ENCODE measurements at regions not wholly inside any gene's neighbourhood (a gene's known extent, or its start where the extent isn't known, plus 50 kb on each side); places are given as distances from the start of the nearest gene placed in this dataset.

DNA sequence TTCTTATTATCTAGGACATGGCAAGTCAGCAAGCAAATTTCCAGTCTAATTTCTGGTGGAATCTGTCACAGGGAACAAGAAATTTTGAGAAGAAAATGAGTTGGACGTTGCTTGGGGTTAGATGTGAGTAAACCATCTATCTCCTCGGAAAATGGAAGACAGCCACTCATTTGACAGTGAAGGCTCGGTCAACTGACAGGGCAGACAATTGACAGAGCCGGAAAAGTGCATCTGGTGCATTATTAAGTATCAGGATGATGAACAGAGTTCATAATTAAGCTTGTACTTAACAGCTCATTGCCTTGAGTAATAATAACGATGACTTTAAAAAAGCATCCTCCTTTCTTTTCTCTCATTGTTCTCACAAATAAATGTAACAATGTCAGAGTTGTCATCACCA lies 168.4 kb downstream of the MAD2L1 start:
- H3K9me3 ChIP-seq = no peaks in the 10 kb centered on the region
- no peaks in the 10 kb centered on the region for H3K36me3 ChIP-seq (replicated peaks in 1 of 2; ENCODE audit: insufficient read depth in 1 of 2, low read depth in 2 of 2)
- DNase-seq (no peak), ATAC-seq (no peak)
- no peaks in the 10 kb centered on the region for H3K4me1 ChIP-seq
- intact Hi-C loops (cut with DNase I) = no loop called here
- 55 to 68% methylated on average over 5 of the region's 5 CpGs for WGBS, 2 donors
- H3K27ac ChIP-seq = no peak overlapping the region
- TF ChIP-seq POLR2A (IDR thresholded peaks at IDR 0.05) = no peak
- TF ChIP-seq, protein P1, sequence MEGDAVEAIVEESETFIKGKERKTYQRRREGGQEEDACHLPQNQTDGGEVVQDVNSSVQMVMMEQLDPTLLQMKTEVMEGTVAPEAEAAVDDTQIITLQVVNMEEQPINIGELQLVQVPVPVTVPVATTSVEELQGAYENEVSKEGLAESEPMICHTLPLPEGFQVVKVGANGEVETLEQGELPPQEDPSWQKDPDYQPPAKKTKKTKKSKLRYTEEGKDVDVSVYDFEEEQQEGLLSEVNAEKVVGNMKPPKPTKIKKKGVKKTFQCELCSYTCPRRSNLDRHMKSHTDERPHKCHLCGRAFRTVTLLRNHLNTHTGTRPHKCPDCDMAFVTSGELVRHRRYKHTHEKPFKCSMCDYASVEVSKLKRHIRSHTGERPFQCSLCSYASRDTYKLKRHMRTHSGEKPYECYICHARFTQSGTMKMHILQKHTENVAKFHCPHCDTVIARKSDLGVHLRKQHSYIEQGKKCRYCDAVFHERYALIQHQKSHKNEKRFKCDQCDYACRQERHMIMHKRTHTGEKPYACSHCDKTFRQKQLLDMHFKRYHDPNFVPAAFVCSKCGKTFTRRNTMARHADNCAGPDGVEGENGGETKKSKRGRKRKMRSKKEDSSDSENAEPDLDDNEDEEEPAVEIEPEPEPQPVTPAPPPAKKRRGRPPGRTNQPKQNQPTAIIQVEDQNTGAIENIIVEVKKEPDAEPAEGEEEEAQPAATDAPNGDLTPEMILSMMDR (IDR thresholded peaks at IDR 0.05) = no peak
- H3K4me3 ChIP-seq = no peak overlapping the region
- H3K27me3 ChIP-seq = no peaks in the 10 kb centered on the region

DNA sequence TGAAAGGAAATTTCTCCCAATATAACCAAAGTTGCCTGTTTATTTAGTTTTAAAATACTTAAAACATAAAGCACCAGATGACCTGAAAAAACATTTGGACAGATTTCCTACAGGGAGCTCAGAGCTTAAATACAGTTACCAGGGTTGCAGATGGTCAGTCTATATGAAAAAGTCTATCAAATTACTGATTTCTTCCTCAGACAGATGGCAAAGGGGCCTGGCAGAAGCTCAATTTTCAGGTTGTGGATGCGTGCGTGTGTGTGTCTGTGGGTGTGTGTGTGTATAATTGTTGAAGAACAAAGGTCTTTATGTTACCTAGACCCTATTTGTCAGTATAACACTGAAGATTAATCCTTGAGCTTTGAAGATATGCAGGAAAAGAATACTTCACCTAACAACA lies 169.4 kb downstream of the MAD2L1 start:
- H3K4me1 ChIP-seq = no peaks in the 10 kb centered on the region
- intact Hi-C loops (cut with DNase I) = no loop called here
- 60 to 78% methylated on average over 2 of the region's 2 CpGs for WGBS, 2 donors
- H3K36me3 ChIP-seq (replicated peaks in 1 of 2; ENCODE audit: insufficient read depth in 1 of 2, low read depth in 2 of 2) = no peaks in the 10 kb centered on the region
- no peak for ATAC-seq
- H3K9me3 ChIP-seq = no peaks in the 10 kb centered on the region
- TF ChIP-seq POLR2A (IDR thresholded peaks at IDR 0.05) = no peak
- TF ChIP-seq, protein P1 (IDR thresholded peaks at IDR 0.05) = no peak
- DNase-seq = no peak
- H3K27ac ChIP-seq = no peak overlapping the region
- H3K4me3 ChIP-seq = no peak overlapping the region
- H3K27me3 ChIP-seq = no peaks in the 10 kb centered on the region

DNA sequence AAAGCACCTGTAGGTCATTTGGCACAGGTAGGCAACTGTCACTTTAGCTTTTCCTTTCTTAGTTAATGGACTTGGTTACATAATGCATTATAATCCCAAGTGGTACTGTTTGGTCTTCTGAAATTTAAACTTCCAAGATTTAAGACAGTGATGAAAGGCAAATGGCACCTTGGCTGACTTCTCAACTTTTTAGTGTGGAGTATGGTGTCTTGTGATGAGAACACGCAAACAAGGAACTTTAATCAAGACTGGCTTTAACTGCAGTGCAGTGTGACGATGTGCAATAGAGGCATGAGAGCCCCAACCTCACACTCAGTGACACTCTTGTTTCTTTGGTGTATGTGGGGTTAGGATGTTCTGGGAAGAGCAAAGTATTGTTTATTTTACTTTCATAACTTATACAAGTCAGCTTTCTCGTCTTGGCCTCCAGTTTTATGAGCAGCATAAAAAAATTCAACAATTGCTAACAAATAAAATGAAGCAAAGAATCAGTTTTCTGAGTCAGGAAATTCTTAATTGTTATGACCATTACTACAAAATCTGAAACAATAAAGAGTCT lies 171.9 kb downstream of the MAD2L1 start:
- intact Hi-C loops (cut with DNase I) = no loop called here
- H3K27ac ChIP-seq = no peak overlapping the region
- 73 to 81% methylated on average over 3 of the region's 3 CpGs for WGBS, 2 donors
- H3K36me3 ChIP-seq (replicated peaks in 1 of 2; ENCODE audit: insufficient read depth in 1 of 2, low read depth in 2 of 2) = no peaks in the 10 kb centered on the region
- DNase-seq (no peak), ATAC-seq (no peak)
- H3K4me1 ChIP-seq = no peaks in the 10 kb centered on the region
- H3K9me3 ChIP-seq = no peaks in the 10 kb centered on the region
- H3K4me3 ChIP-seq = no peak overlapping the region
- TF ChIP-seq, protein P1 (IDR thresholded peaks at IDR 0.05) = no peak
- TF ChIP-seq POLR2A (IDR thresholded peaks at IDR 0.05) = no peak
- H3K27me3 ChIP-seq = no peaks in the 10 kb centered on the region

DNA sequence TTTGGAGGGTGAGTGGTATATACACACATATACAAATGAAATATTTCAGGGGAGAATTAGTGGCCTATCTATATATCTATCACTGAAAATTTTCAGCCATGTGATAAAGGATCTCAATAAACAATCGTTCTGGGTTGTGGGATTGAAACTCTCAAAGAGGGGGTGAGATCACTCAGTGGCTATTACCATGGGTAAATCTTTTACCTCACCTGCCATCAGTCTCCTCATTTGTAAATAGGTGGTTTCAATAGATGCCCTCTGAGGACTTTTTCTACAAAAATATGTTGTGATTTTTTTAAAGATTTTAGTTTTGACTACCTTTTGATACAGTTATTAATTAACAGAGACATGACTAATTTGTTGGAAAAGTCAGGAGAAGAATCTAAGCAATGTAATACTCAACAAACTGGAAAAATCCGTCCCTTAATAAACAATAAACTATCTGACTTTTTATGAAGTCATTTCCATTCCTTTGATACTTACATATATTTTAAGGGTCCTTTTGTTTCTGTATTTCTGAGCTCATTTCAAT lies 192.8 kb downstream of the MAD2L1 start:
- ATAC-seq (peak; percentile 52), DNase-seq (no peak)
- H3K36me3 ChIP-seq (replicated peaks in 1 of 2; ENCODE audit: insufficient read depth in 1 of 2, low read depth in 2 of 2) = no peaks in the 10 kb centered on the region
- H3K27ac ChIP-seq = peak overlapping the region in 3 of 4 donors; percentile 33 to 72 (median 67)
- no peak overlapping the region for H3K4me3 ChIP-seq
- intact Hi-C loops (cut with DNase I) = no loop called here
- WGBS, 2 donors = 42 to 57% methylated on average over 2 of the region's 2 CpGs
- no peaks in the 10 kb centered on the region for H3K9me3 ChIP-seq
- H3K27me3 ChIP-seq = no peaks in the 10 kb centered on the region
- TF ChIP-seq, protein P1 (IDR thresholded peaks at IDR 0.05) = no peak
- no peak for TF ChIP-seq POLR2A (IDR thresholded peaks at IDR 0.05)
- H3K4me1 ChIP-seq = peaks cover 17% of the 10 kb centered on the region

DNA sequence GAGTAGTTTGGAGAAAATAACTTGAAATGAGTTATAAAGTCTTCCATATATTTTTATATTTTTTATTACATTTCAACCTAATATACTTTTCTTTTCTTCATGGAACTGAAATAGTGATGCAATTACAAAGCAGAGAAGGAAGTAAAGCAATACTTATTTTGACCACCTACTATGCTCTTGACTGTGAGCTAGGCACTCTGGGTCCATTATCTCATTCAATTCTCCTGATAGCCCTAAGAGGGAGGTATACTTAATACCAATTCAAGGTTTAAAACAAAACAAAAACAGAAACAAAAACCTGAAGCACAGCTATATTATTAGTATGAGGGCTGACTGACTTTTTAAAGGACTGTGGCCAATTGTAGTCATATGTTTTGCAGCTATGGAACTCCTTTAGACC lies 193.5 kb downstream of the MAD2L1 start:
- peak overlapping the region in 3 of 4 donors; percentile 33 to 72 (median 67) for H3K27ac ChIP-seq
- DNase-seq (no peak), ATAC-seq (no peak)
- no peaks in the 10 kb centered on the region for H3K36me3 ChIP-seq (replicated peaks in 1 of 2; ENCODE audit: insufficient read depth in 1 of 2, low read depth in 2 of 2)
- intact Hi-C loops (cut with DNase I) = no loop called here
- H3K4me1 ChIP-seq = peaks cover 17% of the 10 kb centered on the region
- no peak for TF ChIP-seq POLR2A (IDR thresholded peaks at IDR 0.05)
- TF ChIP-seq, protein P1 (IDR thresholded peaks at IDR 0.05) = no peak
- no peaks in the 10 kb centered on the region for H3K27me3 ChIP-seq
- no peak overlapping the region for H3K4me3 ChIP-seq
- H3K9me3 ChIP-seq = no peaks in the 10 kb centered on the region
